PFSK-1 (cell line): ENCODE measurements at regions not wholly inside any gene's neighbourhood (a gene's known extent, or its start where the extent isn't known, plus 50 kb on each side); places are given as distances from the start of the nearest gene placed in this dataset.

Source experiments
- FOXP2 ChIP-seq: optimal IDR thresholded peaks from 2 replicates; pipeline ENCODE3; 2011; ENCODE audit warnings: borderline replicate concordance, control low read depth, inconsistent platforms; ENCODE audit not compliant: insufficient read depth; ENCODE audit errors: extremely low read length, extremely low read depth
- POLR2AphosphoS5 ChIP-seq: IDR thresholded peaks from 2 replicates; pipeline ENCODE4 v1.6.1; 2012; ENCODE audit warnings: low read depth, mild to moderate bottlenecking, control low read depth, low read length, moderate library complexity
- TAF1 ChIP-seq: IDR thresholded peaks from 2 replicates; pipeline ENCODE4 v1.6.1; 2012; ENCODE audit warnings: low read length, control low read depth, borderline replicate concordance; ENCODE audit not compliant: insufficient read depth
- TF ChIP-seq, protein P1 (sequence below), 2 experiments: IDR thresholded peaks; 2 replicates each; pipeline versions ENCODE4 v1.6.1 to v1.8.0; 2011 to 2012; ENCODE audit warnings: low read depth in 2 of 2, low read length in 2 of 2, control low read depth in 1 of 2, inconsistent platforms in 1 of 2, mild to moderate bottlenecking in 1 of 2, moderate library complexity in 1 of 2; ENCODE audit not compliant: insufficient read depth in 1 of 2

DNA sequence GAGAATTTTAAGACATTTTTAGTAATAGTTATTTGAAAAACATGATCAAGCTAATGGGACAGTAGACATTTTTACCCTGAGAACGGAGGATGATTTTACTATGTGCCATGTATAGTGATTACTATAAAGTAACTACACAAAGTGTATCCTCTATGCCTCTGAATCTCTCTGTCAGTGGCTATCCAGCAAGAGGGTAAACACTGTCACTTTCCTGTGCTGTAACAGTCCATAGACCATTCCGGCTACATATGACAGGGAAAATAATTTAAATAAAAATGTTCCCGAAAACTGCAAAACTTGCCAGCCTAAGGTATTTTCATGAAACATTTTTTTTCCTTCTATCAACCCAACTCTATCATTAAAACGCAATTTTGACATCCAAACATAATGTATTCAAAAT is 1632.2 kb upstream of the ACVR2A start:
- TF ChIP-seq TAF1 (no peak), POLR2AphosphoS5 (no peak), FOXP2 (no peak)
- TF ChIP-seq, protein P1, sequence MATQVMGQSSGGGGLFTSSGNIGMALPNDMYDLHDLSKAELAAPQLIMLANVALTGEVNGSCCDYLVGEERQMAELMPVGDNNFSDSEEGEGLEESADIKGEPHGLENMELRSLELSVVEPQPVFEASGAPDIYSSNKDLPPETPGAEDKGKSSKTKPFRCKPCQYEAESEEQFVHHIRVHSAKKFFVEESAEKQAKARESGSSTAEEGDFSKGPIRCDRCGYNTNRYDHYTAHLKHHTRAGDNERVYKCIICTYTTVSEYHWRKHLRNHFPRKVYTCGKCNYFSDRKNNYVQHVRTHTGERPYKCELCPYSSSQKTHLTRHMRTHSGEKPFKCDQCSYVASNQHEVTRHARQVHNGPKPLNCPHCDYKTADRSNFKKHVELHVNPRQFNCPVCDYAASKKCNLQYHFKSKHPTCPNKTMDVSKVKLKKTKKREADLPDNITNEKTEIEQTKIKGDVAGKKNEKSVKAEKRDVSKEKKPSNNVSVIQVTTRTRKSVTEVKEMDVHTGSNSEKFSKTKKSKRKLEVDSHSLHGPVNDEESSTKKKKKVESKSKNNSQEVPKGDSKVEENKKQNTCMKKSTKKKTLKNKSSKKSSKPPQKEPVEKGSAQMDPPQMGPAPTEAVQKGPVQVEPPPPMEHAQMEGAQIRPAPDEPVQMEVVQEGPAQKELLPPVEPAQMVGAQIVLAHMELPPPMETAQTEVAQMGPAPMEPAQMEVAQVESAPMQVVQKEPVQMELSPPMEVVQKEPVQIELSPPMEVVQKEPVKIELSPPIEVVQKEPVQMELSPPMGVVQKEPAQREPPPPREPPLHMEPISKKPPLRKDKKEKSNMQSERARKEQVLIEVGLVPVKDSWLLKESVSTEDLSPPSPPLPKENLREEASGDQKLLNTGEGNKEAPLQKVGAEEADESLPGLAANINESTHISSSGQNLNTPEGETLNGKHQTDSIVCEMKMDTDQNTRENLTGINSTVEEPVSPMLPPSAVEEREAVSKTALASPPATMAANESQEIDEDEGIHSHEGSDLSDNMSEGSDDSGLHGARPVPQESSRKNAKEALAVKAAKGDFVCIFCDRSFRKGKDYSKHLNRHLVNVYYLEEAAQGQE (IDR thresholded peaks at IDR 0.05; ENCODE audit: insufficient read depth in 1 of 2, low read depth in 2 of 2, low read length in 2 of 2) = no peak
